GM04504 (cell line): ENCODE measurements at regions not wholly inside any gene's neighbourhood (a gene's known extent, or its start where the extent isn't known, plus 50 kb on each side); places are given as distances from the start of the nearest gene placed in this dataset.

Source experiments
- DNase-seq: peaks from one replicate; pipeline ENCODE4 v3.0.0-alpha.2; 2012; ENCODE audit warnings: low read depth

DNA sequence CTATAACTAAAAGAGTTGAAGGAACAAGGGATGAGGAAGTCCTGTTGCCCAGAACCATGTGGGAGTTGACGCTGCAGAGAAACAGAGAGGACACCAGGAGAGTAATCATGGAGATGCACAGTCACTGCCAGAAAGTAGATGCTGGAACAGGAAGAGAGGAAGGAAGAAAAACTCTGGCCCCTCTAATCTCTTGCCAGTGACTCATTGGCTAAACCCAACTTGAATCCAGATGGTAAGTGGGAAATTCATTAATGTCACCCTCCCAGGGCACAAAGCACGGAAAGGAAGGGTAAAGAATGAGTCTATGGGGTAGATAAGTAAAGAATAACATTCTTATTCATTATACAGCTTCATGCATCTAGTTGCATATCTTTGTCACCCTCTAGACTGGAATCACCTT, 631.9 kb downstream of the PRELID2 start:
- no peak for DNase-seq

DNA sequence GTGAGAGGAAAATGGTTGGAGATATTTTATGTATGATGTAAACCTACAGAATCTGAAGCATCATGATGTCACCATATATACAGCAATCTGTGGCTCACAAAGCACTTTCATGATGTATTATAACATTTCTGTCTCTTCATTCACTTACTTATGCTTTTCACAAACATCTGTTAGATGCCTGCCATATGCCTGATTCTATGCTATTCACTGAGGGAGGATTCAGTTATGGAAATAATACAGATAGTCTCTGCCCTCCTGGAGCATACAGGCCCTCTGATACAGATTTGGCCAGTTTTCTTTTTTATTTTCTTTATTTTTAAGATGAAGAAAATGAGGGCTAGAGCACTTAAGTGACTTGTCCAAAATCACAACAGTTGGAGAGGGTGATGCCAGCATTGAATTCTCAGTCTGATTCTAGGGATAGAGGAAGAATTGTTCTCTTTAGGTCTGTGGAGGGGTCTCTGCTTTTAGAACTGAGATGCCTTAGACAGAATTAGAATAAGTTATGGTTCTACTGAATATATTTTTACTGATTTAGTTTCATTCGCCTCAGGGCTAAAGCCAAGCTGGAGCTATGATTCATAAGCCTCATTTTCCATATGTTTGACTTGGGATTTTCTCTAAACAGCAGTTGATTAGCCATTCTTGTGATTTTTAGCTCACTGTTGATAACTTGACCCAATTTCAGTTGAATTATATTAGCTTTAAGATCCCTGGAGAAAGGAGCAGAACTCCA, 636.4 kb downstream of the PRELID2 start:
- DNase-seq: no peak

DNA sequence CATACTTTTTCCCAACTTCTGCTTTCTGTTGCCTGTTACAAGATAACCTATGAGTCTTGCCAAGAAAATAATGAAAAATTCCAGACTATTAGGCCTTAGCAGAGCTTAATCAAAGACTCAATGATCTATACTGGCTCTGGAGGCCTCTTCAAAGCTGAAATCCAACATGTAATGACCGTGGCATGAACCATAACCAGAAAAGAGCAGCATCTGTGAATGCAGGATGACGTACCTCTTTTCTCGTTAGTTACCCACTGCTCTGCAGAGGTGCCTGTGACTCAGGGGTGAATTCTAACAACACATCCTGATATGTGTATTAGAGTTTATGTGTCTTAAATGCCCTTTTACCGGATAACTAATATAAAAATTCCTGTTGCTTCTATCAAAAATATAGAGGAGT, 645.4 kb downstream of the PRELID2 start:
- no peak for DNase-seq

DNA sequence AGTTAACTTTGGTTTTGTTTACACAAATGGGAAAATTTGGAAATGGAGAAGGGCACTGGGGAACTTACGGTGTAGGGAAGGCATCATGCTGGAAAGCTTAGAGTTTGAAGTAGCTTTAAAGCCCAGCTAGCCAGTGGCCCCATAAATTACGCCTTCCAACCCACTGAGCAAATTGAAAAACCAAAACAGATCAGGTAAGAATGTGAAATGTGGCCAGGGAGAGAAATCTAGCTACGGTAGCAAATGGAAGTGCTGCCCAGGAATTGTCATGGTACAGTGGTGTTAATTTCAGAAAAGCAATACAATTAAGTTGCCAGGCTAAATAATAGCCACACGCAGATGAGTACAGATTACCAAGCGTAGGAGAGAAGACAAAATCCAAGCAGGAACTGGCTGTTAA, 654.8 kb downstream of the PRELID2 start:
- DNase-seq: no peak

DNA sequence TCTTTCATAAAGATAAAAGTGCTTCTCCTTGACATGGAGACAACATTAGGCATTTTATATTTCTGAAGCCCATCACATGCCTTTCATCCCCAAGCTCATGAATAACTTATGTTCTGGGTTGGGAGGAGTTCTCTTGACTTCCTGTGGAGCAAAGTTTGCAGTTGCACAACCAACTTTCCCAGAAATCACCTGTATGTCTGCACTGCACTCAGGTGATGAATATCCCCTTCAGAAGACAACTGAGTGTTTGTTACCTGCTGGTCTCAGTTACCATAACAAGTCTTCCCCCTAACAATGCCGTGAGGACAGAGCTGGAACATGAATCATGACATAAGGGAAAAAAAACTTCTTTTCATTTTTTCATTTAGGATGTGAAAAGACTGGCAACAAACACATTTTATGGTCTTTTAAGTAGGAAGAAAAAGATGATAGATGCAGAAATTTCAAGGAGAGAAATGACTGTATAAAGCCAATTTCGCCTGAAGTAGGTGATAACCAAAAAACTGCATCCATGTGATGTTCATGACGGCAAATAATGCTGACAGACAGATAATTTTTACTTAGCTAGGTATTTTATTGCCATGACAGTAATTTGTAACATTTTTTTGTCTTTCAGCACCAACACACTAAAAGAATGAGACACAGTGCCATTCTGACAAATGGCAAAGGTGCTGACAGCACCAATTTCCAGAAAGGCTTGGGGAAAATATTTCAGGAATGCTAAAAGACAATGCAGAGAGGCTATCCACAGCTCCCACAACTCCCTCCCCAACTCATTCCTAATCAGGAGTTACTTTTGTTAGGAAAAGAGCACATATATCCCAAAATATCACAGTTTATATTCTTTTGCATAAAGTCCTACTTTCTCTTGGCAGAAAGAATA, 656.3 kb downstream of the PRELID2 start:
- DNase-seq: no peak

DNA sequence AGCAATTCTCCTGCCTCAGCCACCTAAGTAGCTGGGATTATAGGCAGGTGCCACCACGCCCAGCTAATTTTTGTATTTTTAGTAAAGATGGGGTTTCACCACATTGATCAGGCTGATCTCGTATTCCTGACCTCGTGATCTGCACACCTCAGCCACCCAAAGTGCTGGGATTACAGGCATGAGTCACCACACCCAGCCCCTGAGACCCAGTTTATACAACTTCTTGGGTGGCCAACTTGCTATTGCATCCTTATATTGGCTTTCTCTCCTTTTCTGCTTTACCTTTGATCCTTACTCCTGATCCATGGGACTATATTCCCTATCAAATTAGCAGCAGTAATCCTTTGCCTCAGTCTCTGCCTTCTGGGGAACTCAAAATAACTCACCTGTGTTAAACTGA, 659.1 kb downstream of the PRELID2 start:
- DNase-seq: no peak

DNA sequence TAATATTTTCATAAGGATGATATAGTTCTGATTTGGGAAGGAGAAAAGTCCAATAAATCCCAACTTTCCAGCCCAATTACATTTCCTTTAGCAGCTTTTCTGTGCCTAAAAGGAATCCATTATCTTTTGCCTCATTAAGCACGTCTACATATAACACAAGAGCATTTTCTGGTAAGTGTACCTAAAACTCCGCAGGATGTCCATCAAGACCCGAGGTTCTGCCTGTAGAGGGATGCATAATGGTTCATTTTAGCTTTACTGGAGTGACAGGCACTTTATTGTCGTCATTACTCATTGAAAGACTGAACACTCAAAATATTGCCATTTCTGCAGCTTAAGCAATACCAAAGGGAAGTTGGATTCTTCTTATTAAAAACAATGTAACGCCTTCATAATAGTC, 669.0 kb downstream of the PRELID2 start:
- DNase-seq: no peak

DNA sequence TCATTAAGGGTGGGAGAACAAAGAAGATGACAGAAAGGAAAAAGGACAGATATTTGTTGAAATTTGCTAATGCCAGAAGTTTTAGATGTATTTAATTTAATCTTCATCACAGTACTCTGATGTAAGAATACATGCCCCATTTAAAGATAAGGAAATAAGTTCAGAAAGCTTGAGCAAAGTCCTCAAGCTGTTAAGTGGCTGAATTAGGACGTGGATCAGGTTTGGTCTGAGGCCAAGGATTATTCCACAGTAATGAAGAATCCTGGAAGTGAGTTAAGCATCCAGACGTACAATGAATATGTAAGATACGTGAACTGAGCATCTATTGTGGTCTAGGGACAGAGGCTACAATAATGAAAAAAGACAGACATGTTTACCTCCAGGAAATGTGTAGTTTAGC, 671.3 kb downstream of the PRELID2 start:
- DNase-seq: no peak

DNA sequence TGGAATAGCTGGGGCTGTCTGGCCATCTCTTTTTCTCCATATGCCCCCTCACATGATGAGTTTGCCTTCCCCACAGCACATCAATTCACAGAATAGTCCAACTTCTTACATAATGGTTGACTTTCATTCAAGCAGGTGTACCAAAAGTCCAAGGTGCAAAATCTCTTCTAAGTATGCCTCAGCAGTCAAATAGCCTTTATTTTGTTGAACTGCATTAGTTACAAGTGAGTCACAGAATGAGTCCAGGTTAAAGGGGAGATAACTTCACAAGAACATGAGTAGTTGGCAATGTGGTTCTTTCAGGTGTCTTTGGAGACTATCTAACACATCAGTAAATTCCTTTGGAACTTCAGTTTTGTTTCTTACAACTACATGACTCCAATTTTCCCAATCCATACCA, 672.5 kb downstream of the PRELID2 start:
- no peak for DNase-seq

DNA sequence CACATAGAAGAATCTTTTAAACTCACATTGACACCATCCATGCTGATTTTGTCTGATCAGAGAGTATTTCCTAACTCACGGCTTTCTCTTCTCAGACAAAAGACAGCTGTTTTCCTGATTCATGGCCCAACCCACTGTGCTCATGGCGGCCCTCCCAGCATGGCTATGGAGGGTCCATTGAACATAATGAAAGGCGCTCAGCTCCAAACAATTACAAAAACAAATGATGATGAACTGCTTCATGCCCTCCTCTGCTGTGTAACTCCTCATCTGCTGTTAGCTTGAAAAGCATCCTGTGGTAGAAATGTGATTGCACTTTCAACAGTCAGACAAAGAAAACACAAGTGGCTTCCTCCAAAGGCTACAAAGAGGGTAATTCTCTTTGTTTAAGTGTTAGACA, 673.8 kb downstream of the PRELID2 start:
- no peak for DNase-seq

DNA sequence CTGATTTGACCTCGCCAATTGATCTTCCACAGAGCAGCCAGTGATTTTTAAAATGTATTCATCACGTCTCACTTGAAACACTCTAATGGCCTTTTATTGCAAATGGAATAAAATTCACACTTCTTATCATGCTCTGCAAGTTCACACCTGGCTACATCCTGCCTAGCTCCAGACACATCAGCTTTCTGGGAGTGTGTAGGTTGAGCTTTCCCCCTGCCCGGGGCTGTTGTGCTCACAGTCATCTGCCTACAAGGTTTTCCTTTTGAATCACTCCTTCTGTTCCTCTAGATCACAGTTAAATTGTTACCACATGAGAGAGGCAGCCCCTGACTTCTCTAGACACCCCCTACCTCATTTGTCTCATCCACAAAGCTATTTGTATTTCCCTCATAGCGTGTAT, 674.5 kb downstream of the PRELID2 start:
- DNase-seq: no peak

DNA sequence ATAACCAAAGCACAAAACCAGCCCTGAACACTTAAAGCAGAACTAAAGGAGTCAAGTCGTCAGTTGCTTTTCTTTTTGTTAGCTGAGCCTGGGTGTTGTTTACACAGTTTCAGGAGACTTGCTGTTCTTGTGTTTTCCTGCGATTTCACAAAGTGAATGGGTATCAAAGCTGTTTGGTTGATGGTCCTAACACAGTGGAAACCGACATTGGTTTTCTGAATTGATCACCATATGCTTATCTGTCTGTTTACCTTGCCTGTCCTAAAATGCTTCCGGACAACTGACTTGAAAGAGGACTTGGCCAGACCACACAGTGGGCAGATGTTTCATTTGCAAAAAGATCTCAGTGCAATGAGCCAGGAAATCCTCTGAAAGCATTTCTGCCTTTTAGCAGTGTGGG, 676.4 kb downstream of the PRELID2 start:
- no peak for DNase-seq

DNA sequence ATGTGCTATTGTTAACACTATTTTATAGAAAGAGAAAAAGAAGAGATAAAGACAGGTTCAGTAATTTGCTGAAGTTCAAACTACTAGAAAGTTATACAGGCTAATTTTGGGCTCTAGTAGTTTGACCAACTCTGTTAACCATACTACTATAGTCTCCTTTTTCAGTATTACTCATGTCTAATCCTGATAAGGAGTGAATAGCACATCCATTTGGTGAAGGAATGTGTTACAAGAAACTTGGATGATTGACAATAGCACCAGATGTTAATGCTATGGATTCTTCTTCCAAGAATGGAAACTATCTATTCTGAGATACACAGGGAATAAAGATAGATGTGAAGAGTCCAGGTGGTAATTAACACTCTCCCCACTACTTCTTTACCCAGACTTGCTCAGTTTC, 677.3 kb downstream of the PRELID2 start:
- DNase-seq: no peak

DNA sequence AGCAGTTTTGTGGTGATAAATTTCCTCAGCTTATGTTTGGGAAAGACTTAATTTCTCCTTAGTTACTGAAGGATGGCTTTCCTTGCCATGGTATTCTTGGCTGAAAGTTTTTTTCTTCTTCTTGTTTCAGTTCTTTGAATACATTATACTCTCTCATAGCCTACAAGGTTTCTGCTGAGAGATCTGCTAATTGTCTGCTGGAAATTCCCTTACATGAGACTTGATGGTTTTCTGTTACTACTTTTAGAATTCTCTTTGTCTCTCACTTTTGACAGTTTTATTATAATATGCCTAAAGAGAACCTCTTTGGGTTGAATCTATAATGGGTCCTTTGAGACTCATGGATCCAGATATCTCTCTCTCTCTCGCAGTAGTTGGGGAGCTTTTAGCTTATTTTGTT, 693.6 kb downstream of the PRELID2 start:
- no peak for DNase-seq

DNA sequence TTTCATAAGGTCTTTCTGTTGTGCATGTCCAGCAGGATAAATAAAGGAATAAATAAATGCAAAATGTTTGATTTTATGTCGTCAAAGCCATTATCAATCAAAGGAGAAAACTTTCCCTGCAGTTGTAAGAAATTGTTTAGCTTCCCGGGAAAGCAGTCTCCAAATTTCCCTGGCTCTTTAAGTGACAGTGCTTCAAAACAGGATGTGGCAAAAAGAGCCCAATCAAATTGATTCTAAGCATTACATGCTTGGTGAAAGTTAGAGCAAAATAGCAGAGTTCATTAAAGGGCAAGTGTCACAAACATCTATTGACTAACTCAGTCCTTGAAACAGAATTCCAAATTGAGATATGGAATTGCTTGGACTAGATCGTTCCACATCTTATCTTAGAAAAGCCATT, 704.1 kb downstream of the PRELID2 start:
- no peak for DNase-seq

DNA sequence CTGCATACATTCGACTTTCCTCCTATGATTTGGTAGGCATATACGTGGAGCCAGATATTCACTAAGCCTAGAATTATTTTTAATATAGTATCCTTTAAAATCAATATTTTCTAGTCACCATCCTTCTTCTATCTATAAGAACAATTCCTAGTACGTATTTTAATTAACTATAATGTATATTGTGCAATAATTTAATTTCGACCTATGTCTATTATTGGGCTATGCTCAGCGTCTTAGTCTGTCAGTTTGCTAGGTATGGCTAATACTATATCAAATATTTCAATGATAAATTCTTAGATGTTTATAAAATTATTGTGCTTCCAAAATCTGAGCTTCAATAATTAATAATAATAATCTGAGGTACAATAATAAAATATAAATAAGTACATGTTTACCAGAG, 705.3 kb downstream of the PRELID2 start:
- DNase-seq: no peak

DNA sequence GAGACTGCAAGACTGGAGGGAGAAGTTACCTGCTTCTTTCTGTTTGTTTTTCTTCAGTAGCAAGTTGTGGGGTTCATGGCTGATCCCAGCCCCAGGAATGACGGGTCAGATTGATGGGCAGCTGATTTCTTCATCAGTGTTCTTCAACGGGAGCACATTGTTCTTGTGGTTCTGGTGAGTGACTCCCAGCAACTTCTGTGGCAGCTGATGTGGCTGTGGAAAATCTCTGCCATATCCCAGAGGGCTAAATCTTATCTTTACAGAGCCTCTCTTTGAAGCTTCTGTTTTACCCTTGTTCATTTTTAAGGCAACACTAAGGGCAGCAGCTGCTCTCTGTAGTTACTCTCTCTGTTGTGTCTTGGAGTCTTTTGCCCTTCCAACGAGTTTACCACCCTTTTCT, 710.3 kb downstream of the PRELID2 start:
- DNase-seq: no peak

DNA sequence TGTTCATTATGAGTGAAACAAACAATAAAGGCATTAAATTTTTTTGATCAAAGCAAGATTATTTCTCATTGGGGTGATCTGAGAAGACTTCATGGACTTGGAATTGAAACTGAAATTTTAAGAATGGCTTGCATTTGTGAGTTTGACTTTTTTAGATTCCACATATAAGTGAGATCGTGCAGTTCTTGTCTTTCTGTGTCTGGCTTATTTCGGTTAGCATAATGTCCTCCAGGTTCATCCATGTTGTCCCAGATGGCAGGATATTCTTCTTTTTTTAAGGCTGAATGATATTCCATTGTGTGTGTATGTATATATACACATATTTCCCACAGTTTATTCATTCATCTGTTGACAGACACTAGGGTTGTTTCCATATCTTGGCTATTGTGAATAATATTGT, 716.5 kb downstream of the PRELID2 start:
- DNase-seq: no peak

DNA sequence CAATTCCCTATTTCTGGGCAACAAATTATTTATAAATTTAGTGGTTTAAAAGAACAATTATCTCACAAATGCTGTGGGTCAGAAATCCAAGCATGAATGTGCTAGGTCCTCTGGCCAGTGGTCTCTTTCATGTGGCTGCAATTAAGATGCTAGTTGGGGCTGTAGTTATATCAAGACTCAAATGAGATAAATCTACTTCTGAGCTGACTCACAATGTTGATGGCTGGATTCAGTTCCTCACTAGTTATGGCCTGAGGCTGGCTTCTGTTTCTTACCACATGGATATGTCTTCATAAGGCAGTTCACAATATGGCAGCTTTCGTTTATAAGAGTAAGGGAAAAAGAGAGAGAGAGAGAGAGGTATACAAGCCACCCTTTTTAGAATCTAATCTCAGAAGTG, 717.0 kb downstream of the PRELID2 start:
- DNase-seq: no peak

DNA sequence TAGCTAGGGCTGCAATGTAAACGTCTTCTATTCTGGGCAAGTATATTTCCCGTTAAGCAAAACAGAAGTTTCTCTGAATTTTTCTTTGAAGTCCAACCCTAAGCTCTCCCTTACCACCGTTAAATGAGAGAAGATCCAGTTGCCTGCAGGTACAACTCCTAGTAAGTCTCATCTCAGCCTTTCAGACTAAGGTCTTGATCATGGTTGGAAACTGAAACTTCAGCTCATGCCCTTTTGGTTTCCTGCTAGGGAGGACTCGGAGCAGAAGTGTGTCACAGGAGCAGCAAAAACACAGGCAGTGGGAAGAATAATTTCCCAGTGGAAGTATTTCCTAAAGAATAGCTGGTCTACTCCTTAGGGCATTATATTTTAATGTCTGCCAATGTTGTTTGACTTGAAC, 717.9 kb downstream of the PRELID2 start:
- no peak for DNase-seq

DNA sequence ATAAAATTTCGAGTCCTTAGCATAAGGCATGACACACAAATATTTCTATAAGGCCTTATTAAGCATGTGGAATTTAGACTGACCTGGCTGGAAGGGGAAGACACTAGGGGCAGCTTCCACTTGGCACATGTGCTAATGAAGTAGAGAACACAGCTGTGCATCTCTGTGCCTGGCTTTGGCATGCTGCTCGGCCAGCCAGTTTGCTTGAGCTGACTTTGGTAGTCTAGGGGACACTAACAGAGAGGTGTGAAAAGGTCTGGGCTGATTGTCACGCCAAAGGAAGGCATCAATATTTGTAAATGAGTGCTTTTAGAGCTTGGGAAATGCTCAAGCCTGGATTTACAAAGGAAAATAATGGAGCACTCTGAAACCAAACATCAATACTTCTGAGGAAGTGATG, 723.7 kb downstream of the PRELID2 start:
- DNase-seq: no peak

DNA sequence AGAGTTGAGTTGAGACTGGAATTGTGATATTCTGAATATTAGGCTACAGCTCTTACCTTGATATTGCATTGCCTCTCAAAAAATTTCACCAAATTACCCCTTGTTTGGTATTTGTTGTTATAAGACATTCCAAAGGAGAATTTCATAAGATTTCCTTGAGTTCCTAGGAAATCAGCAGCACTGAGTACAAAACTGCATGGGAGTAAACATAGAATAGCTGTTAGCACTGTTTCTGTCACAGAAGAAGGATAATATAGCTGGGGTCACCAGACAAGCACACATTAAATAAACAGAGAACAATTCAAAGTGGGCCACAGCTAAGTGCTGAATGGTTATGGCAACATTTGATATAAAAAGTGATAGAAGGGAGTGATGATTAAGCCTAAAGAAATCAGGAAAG, 724.3 kb downstream of the PRELID2 start:
- DNase-seq: no peak

DNA sequence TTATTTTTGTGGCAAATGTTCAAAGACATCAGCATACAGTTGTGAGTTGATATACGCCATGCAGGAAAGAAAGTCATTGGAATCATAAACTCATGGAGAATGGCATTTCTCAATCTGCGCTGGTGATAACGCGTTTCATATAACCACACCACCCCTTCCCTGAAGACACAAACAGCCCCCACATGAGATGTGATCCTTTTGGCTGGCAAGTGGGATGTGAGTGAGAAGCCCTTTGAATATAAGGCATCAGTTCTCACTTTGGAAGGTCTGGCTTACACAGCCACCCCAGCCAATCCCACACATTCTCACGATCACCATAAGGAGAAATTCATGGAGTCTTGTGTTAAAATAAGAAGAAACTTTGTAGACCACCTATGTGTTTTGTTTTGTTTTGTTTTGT, 725.0 kb downstream of the PRELID2 start:
- DNase-seq: no peak

DNA sequence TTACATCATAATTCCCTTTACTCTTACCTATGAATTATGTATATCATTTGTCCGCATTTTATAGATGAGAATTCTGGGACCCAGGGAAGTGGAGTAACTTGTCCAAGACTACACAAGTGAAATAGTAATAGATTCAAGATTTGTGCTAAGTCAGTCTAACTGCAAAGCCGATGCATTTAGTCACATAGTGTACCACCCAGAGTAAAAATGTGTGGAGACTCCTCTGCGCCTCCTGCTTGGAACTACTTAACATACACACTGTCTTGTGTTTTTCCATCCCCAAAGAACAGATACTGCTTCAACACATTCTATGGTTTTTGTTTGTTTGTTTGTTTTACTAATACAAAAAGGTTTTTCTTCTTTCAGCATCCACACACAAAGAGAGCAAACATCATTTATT, 729.8 kb downstream of the PRELID2 start:
- DNase-seq: no peak
